SK-N-SH (cell line): ENCODE measurements at regions not wholly inside any gene's neighbourhood (a gene's known extent, or its start where the extent isn't known, plus 50 kb on each side); places are given as distances from the start of the nearest gene placed in this dataset.

Experiments
- CTCF ChIA-PET: fragments of 300-600, 350-600 bp; formaldehyde crosslinking; extraction: SDS; loops from one replicate; lab custom pipeline; 2021; lab: Yijun Ruan, JAX
- POLR2A ChIA-PET: fragments of 350-600 bp; sonication (Branson Sonifier 250); formaldehyde crosslinking; extraction: SDS; loops from one replicate; lab custom pipeline; 2020; ENCODE audit warnings: antibody characterized with exemption, inconsistent platforms; lab: Yijun Ruan, JAX
- DNase-seq: peaks from one replicate; pipeline ENCODE4 v3.0.0; 2012
- H2AFZ ChIP-seq: fragments of 200-600 bp; sonication (generic); 2 replicates; pipeline ENCODE4 v1.8.1; 2016; ENCODE audit warnings: antibody characterized with exemption, mild to moderate bottlenecking, low read depth
- H3F3A ChIP-seq: fragments of 200-600 bp; sonication (generic); replicated peaks from 2 replicates; pipeline ENCODE3; 2016; ENCODE audit warnings: antibody characterized with exemption, mild to moderate bottlenecking; ENCODE audit not compliant: insufficient read depth
- H3K27ac ChIP-seq, 2 experiments: fragments of 200-500 bp in 1 of 2; fragments of 200-600 bp in 1 of 2; sonication (Bioruptor generic) in 1 of 2; sonication (generic), shearing (Covaris generic) in 1 of 2; 2 replicates each; pipeline versions ENCODE4 v1.5.1 to v1.6.1; 2014 to 2016; ENCODE audit warnings: low read depth in 2 of 2, inconsistent platforms in 1 of 2, low read length in 1 of 2, mild to moderate bottlenecking in 1 of 2, mixed read lengths in 1 of 2
- H3K27me3 ChIP-seq: fragments of 200-600 bp; sonication (generic), shearing (Covaris generic); 2 replicates; pipeline ENCODE4 v1.6.1; 2016; ENCODE audit warnings: mixed run types; ENCODE audit not compliant: insufficient read depth
- H3K36me3 ChIP-seq, 2 experiments: fragments of 200-500 bp in 1 of 2; fragments of 200-600 bp in 1 of 2; sonication (Bioruptor generic) in 1 of 2; sonication (generic) in 1 of 2; replicated peaks in 1 of 2; 2 replicates each; pipeline versions ENCODE3 to v1.5.1; 2014 to 2016; ENCODE audit warnings: low read length in 1 of 2, mild to moderate bottlenecking in 1 of 2; ENCODE audit not compliant: insufficient read depth in 2 of 2, control insufficient read depth in 1 of 2
- H3K4me1 ChIP-seq, 2 experiments: fragments of 200-500 bp in 1 of 2; fragments of 200-600 bp in 1 of 2; sonication (Bioruptor generic) in 1 of 2; sonication (generic), shearing (Covaris generic) in 1 of 2; 2 replicates each; pipeline versions ENCODE4 v1.5.1 to v1.6.1; 2014 to 2016; ENCODE audit warnings: low read depth in 1 of 2, low read length in 1 of 2, mixed run types in 1 of 2; ENCODE audit not compliant: insufficient read depth in 2 of 2, control insufficient read depth in 1 of 2
- H3K4me2 ChIP-seq: fragments of 200-600 bp; sonication (generic), shearing (Covaris generic); 2 replicates; pipeline ENCODE4 v1.6.1; 2017; ENCODE audit warnings: mixed run types
- H3K4me3 ChIP-seq, 2 experiments: fragments of 200-500 bp in 1 of 2; fragments of 200-600 bp in 1 of 2; sonication (Bioruptor generic) in 1 of 2; sonication (generic), shearing (Covaris generic) in 1 of 2; 2 replicates each; pipeline versions ENCODE4 v1.5.1 to v1.8.1; 2014 to 2016; ENCODE audit warnings: low read depth in 2 of 2, inconsistent platforms in 1 of 2, low read length in 1 of 2, mild to moderate bottlenecking in 1 of 2, mixed read lengths in 1 of 2, moderate library complexity in 1 of 2
- H3K79me2 ChIP-seq: fragments of 200-600 bp; sonication (generic); 2 replicates; pipeline ENCODE4 v1.8.1; 2017; ENCODE audit warnings: mild to moderate bottlenecking; ENCODE audit not compliant: insufficient read depth
- H3K9ac ChIP-seq: fragments of 200-600 bp; sonication (generic); 2 replicates; pipeline ENCODE4 v1.6.1; 2017; ENCODE audit warnings: mixed run types
- H3K9me2 ChIP-seq: fragments of 200-600 bp; sonication (generic); 2 replicates; pipeline ENCODE4 v1.6.1; 2017; ENCODE audit warnings: mixed run types
- H3K9me3 ChIP-seq: fragments of 200-600 bp; sonication (generic); 2 replicates; pipeline ENCODE4 v1.6.1; 2017; ENCODE audit warnings: mixed run types, mild to moderate bottlenecking, moderate library complexity
- H4K20me1 ChIP-seq: fragments of 200-600 bp; sonication (generic); 2 replicates; pipeline ENCODE4 v1.6.1; 2017; ENCODE audit warnings: mild to moderate bottlenecking, mixed run types; ENCODE audit not compliant: insufficient read depth
- GATA2 ChIP-seq: sonication (generic); formaldehyde crosslinking; IDR thresholded peaks from 2 replicates; pipeline ENCODE4 v1.5.0; 2020; ENCODE audit warnings: mild to moderate bottlenecking, missing genetic modification reagents
- MEF2A ChIP-seq: IDR thresholded peaks from 2 replicates; pipeline ENCODE4 v1.4.0; 2012; ENCODE audit warnings: low read depth, borderline replicate concordance
- WGBS: methylation state at CpG from one replicate; pipeline ENCODE4 v1.1.6; 2017; ENCODE audit warnings: low lambda C conversion rate; 5-methylcytosine and 5-hydroxymethylcytosine counted together
- TF ChIP-seq, protein P1 (sequence below): IDR thresholded peaks from 2 replicates; pipeline ENCODE4 v1.6.1; 2012; ENCODE audit warnings: mild to moderate bottlenecking, low read depth, low read length, moderate library complexity
- TF ChIP-seq, protein P2 (sequence below): IDR thresholded peaks from 2 replicates; pipeline ENCODE4; 2012

DNA sequence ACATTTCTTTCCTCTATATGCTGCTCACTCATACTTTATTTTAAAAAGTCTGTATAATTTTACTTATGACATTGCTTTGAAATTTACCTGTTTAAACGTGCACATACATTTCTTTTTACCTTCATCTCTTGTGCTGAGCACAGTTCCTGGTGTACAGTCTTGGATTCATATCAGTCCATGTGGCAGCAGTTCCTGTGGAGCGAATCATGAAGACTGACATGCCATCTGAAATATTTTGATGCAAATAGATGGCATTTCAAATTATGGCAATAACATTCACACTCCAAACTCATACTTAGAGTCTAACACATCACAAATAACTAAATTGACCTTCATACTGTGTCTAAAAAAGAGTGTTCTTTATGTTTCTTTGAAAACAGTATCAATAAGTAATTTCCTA, 90.3 kb upstream of the CDH2 start:
- POLR2A ChIA-PET = no interaction called here
- CTCF ChIA-PET = no interaction called here
- no peaks in the 10 kb centered on the region for H3K27me3 ChIP-seq
- no peaks in the 10 kb centered on the region for H3K79me2 ChIP-seq
- H2AFZ ChIP-seq = no peak overlapping the region
- H3K9me2 ChIP-seq = no peaks in the 10 kb centered on the region
- H4K20me1 ChIP-seq = no peaks in the 10 kb centered on the region
- no peak overlapping the region for H3K4me3 ChIP-seq
- DNase-seq = no peak
- H3K27ac ChIP-seq = peak overlapping the region in 1 of 2 experiments; percentile 42; a peak in 2 of 4 replicates
- WGBS = 68% methylated on average over 2 of the region's 2 CpGs
- H3K9ac ChIP-seq = no peak overlapping the region; the same call in 1 of the 2 replicates
- H3K36me3 ChIP-seq = no peaks in the 10 kb centered on the region
- H3K9me3 ChIP-seq = peaks cover 6% of the 10 kb centered on the region; the same call in 1 of the 2 replicates
- H3F3A ChIP-seq = peaks cover 7% of the 10 kb centered on the region
- no peaks in the 10 kb centered on the region; a peak in 2 of 4 replicates for H3K4me1 ChIP-seq
- no peak overlapping the region for H3K4me2 ChIP-seq
- TF ChIP-seq, protein P1, sequence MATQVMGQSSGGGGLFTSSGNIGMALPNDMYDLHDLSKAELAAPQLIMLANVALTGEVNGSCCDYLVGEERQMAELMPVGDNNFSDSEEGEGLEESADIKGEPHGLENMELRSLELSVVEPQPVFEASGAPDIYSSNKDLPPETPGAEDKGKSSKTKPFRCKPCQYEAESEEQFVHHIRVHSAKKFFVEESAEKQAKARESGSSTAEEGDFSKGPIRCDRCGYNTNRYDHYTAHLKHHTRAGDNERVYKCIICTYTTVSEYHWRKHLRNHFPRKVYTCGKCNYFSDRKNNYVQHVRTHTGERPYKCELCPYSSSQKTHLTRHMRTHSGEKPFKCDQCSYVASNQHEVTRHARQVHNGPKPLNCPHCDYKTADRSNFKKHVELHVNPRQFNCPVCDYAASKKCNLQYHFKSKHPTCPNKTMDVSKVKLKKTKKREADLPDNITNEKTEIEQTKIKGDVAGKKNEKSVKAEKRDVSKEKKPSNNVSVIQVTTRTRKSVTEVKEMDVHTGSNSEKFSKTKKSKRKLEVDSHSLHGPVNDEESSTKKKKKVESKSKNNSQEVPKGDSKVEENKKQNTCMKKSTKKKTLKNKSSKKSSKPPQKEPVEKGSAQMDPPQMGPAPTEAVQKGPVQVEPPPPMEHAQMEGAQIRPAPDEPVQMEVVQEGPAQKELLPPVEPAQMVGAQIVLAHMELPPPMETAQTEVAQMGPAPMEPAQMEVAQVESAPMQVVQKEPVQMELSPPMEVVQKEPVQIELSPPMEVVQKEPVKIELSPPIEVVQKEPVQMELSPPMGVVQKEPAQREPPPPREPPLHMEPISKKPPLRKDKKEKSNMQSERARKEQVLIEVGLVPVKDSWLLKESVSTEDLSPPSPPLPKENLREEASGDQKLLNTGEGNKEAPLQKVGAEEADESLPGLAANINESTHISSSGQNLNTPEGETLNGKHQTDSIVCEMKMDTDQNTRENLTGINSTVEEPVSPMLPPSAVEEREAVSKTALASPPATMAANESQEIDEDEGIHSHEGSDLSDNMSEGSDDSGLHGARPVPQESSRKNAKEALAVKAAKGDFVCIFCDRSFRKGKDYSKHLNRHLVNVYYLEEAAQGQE = no peak
- TF ChIP-seq, protein P2, sequence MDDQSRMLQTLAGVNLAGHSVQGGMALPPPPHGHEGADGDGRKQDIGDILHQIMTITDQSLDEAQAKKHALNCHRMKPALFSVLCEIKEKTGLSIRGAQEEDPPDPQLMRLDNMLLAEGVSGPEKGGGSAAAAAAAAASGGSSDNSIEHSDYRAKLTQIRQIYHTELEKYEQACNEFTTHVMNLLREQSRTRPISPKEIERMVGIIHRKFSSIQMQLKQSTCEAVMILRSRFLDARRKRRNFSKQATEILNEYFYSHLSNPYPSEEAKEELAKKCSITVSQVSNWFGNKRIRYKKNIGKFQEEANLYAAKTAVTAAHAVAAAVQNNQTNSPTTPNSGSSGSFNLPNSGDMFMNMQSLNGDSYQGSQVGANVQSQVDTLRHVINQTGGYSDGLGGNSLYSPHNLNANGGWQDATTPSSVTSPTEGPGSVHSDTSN = peak; percentile 56

DNA sequence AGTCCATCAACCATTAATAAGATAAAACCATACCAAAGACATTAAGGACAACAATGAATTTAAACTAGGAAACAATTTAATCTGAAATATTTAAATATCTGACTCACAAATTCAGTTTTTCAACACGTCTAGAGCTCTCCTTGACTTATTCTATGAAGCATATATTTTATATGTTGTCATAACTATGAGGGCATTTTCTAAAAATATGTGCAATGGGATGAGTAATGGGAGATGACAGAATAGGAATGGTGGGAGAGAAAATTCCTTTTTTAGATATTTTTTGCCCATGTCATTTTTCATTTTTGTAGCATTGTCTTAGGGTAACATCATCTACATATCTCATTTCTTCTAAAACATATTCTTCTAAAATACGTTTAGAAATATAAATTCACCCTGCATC, 79.2 kb upstream of the CDH2 start:
- no peaks in the 10 kb centered on the region for H3K9me3 ChIP-seq
- no peaks in the 10 kb centered on the region for H4K20me1 ChIP-seq
- no peaks in the 10 kb centered on the region for H3K79me2 ChIP-seq
- no peak for DNase-seq
- H3F3A ChIP-seq = no peaks in the 10 kb centered on the region
- 46% methylated on average over 2 of the region's 2 CpGs for WGBS
- TF ChIP-seq MEF2A (peak; percentile 77; the same call in 1 of the 2 replicates), GATA2 (CRISPR knock-in tag) (no peak)
- TF ChIP-seq, protein P2 = peak; percentile 37; the same call in 1 of the 2 replicates
- no peak overlapping the region for H2AFZ ChIP-seq
- CTCF ChIA-PET = no interaction called here
- H3K4me1 ChIP-seq = no peaks in the 10 kb centered on the region
- no peaks in the 10 kb centered on the region for H3K9me2 ChIP-seq
- no peak overlapping the region for H3K4me3 ChIP-seq
- no peak overlapping the region for H3K4me2 ChIP-seq
- 0 out of 4 replicates have a peak overlapping the region, but pooled peaks of 1 of the 2 experiments have one; percentile 9 for H3K27ac ChIP-seq
- H3K9ac ChIP-seq = no peak overlapping the region
- no peaks in the 10 kb centered on the region for H3K27me3 ChIP-seq
- POLR2A ChIA-PET = no interaction called here
- H3K36me3 ChIP-seq = no peaks in the 10 kb centered on the region
